ENCODE measurements at regions not wholly inside any gene's neighbourhood (a gene's known extent, or its start where the extent isn't known, plus 50 kb on each side); places are given as distances from the start of the nearest gene placed in this dataset.

DNA sequence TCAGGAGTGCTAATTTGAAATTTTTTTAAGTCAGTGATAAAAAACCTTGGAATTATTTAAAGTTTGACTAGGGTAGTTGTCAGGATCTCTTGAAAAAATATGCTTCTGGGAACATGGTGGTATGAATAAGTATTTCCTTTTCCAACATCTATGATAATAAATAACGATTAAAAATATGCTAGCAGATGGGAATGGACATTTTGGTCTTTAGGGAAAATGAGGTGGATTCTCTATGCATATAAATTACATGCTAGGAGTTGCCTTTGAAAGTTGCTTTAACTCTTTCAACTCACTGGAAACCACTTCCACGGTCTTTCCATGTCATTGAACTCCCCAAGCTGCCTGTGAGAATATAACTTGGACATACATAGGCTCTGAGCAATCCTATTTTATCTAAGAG, 731.5 kb upstream of the MARCKS start:
- TF ChIP-seq, protein P1, sequence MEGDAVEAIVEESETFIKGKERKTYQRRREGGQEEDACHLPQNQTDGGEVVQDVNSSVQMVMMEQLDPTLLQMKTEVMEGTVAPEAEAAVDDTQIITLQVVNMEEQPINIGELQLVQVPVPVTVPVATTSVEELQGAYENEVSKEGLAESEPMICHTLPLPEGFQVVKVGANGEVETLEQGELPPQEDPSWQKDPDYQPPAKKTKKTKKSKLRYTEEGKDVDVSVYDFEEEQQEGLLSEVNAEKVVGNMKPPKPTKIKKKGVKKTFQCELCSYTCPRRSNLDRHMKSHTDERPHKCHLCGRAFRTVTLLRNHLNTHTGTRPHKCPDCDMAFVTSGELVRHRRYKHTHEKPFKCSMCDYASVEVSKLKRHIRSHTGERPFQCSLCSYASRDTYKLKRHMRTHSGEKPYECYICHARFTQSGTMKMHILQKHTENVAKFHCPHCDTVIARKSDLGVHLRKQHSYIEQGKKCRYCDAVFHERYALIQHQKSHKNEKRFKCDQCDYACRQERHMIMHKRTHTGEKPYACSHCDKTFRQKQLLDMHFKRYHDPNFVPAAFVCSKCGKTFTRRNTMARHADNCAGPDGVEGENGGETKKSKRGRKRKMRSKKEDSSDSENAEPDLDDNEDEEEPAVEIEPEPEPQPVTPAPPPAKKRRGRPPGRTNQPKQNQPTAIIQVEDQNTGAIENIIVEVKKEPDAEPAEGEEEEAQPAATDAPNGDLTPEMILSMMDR (IDR thresholded peaks at IDR 0.05) = no peak
- TF ChIP-seq POLR2AphosphoS5 (IDR thresholded peaks at IDR 0.05) = no peak
